Mesenchymal stem cell (in vitro differentiated cells and primary cell): ENCODE measurements at regions not wholly inside any gene's neighbourhood (a gene's known extent, or its start where the extent isn't known, plus 50 kb on each side); places are given as distances from the start of the nearest gene placed in this dataset.

Experiments used
- DNase-seq: peaks from one replicate; pipeline ENCODE4 v3.0.0-alpha.2; 2013
- H2AFZ ChIP-seq: one replicate; pipeline ENCODE4 v1.6.1; 2013; ENCODE audit warnings: low read depth, mild to moderate bottlenecking, control low read depth, inconsistent platforms, low read length, moderate library complexity
- H2AK5ac ChIP-seq: 2 replicates; pipeline ENCODE4 v1.6.1; 2013; ENCODE audit warnings: low read length, moderate library complexity, mild to moderate bottlenecking, inconsistent platforms; ENCODE audit not compliant: severe bottlenecking
- H2BK120ac ChIP-seq: one replicate; pipeline ENCODE4 v1.6.1; 2013; ENCODE audit warnings: low read depth, mild to moderate bottlenecking, inconsistent platforms, low read length, moderate library complexity
- H2BK12ac ChIP-seq, 2 experiments: one replicate each; pipeline ENCODE4 v1.6.1; 2013; ENCODE audit warnings: inconsistent platforms in 2 of 2, low read length in 2 of 2, mild to moderate bottlenecking in 2 of 2, moderate library complexity in 2 of 2, control low read depth in 1 of 2
- H2BK15ac ChIP-seq: one replicate; pipeline ENCODE4 v1.6.1; 2013; ENCODE audit warnings: mild to moderate bottlenecking, low read depth, inconsistent platforms; ENCODE audit not compliant: poor library complexity, severe bottlenecking
- H2BK5ac ChIP-seq: 2 replicates; pipeline ENCODE4 v1.6.1; 2013; ENCODE audit warnings: low read depth, mild to moderate bottlenecking, low read length, control low read depth, inconsistent platforms; ENCODE audit not compliant: poor library complexity, severe bottlenecking
- H3K14ac ChIP-seq, 2 experiments: one replicate each; pipeline ENCODE4 v1.6.1; 2013; ENCODE audit warnings: inconsistent platforms in 2 of 2, low read length in 2 of 2, control low read depth in 1 of 2, mild to moderate bottlenecking in 1 of 2, moderate library complexity in 1 of 2
- H3K18ac ChIP-seq, 2 experiments: one replicate each; pipeline ENCODE4 v1.6.1; 2013; ENCODE audit warnings: inconsistent platforms in 2 of 2, low read length in 2 of 2, control low read depth in 1 of 2, low read depth in 1 of 2, mild to moderate bottlenecking in 1 of 2
- H3K23ac ChIP-seq, 2 experiments: one replicate each; pipeline ENCODE4 v1.6.1; 2013; ENCODE audit warnings: inconsistent platforms in 2 of 2, low read length in 2 of 2, mild to moderate bottlenecking in 2 of 2, moderate library complexity in 2 of 2, control low read depth in 1 of 2
- H3K27ac ChIP-seq: 2 replicates; pipeline ENCODE4 v1.5.1; 2013; ENCODE audit warnings: mild to moderate bottlenecking, moderate library complexity, low read length, control low read depth, inconsistent platforms; ENCODE audit not compliant: poor library complexity, severe bottlenecking
- H3K27me3 ChIP-seq, 2 experiments: 2 replicates each; pipeline versions ENCODE4 v1.6.1 to v1.7.0; 2013; ENCODE audit warnings: low read length in 2 of 2, mild to moderate bottlenecking in 2 of 2, moderate library complexity in 2 of 2, control low read depth in 1 of 2, inconsistent platforms in 1 of 2; ENCODE audit not compliant: control insufficient read depth in 1 of 2, insufficient read depth in 1 of 2
- H3K36me3 ChIP-seq, 2 experiments: 2 replicates each; pipeline versions ENCODE4 v1.6.1 to v1.7.0; 2013; ENCODE audit warnings: low read length in 2 of 2, control low read depth in 1 of 2, inconsistent platforms in 1 of 2, low read depth in 1 of 2, mild to moderate bottlenecking in 1 of 2; ENCODE audit not compliant: insufficient read depth in 2 of 2, control insufficient read depth in 1 of 2
- H3K4ac ChIP-seq, 2 experiments: one replicate each; pipeline ENCODE4 v1.6.1; 2013; ENCODE audit warnings: inconsistent platforms in 2 of 2, low read length in 2 of 2, mild to moderate bottlenecking in 2 of 2, moderate library complexity in 2 of 2, control low read depth in 1 of 2, low read depth in 1 of 2
- H3K4me1 ChIP-seq: 2 replicates; pipeline ENCODE4 v1.6.1; 2013; ENCODE audit warnings: low read depth, low read length, control low read depth; ENCODE audit not compliant: control insufficient read depth, insufficient read depth
- H3K4me2 ChIP-seq: 2 replicates; pipeline ENCODE4 v1.6.1; 2013; ENCODE audit warnings: low read length, mild to moderate bottlenecking, inconsistent platforms; ENCODE audit not compliant: poor library complexity, severe bottlenecking
- H3K4me3 ChIP-seq, 2 experiments: 2 replicates each; pipeline versions ENCODE4 v1.5.1 to v1.7.0; 2013; ENCODE audit warnings: low read length in 2 of 2, mild to moderate bottlenecking in 2 of 2, control low read depth in 1 of 2, low read depth in 1 of 2; ENCODE audit not compliant: insufficient read depth in 1 of 2
- H3K79me1 ChIP-seq: replicated peaks from 2 replicates; pipeline ENCODE4 v1.6.1; 2013; ENCODE audit warnings: mild to moderate bottlenecking, control low read depth, low read length, inconsistent platforms; ENCODE audit not compliant: poor library complexity, severe bottlenecking
- H3K9ac ChIP-seq: 2 replicates; pipeline ENCODE4 v1.7.0; 2013; ENCODE audit warnings: mild to moderate bottlenecking, low read length, moderate library complexity
- H3K9me3 ChIP-seq: 2 replicates; pipeline ENCODE4 v1.7.0; 2013; ENCODE audit warnings: mild to moderate bottlenecking, low read length; ENCODE audit not compliant: control insufficient read depth
- H4K8ac ChIP-seq: one replicate; pipeline ENCODE4 v1.6.1; 2013; ENCODE audit warnings: inconsistent platforms, mild to moderate bottlenecking, low read length, moderate library complexity
- H4K91ac ChIP-seq: one replicate; pipeline ENCODE4 v1.6.1; 2013; ENCODE audit warnings: mild to moderate bottlenecking, low read length, inconsistent platforms
- WGBS: methylation state at CpG from one replicate; pipeline ENCODE4 v1.1.7; 2013; ENCODE audit warnings: mixed read lengths; 5-methylcytosine and 5-hydroxymethylcytosine counted together

GRCh38 chr18:29313312-29313711 lies 1136.4 kb upstream of the CDH2 start:
- Histone ChIP-seq H3K4me3 (no peak overlapping the region), H3K4me2 (no peak overlapping the region), H2AK5ac (no peak overlapping the region), H2BK5ac (no peak overlapping the region), H3K4me1 (no peaks in the 10 kb centered on the region), H3K9me3 (no peaks in the 10 kb centered on the region), H3K36me3 (no peaks in the 10 kb centered on the region), H2BK15ac (no peak overlapping the region), H2BK12ac (no peak overlapping the region), H2AFZ (no peak overlapping the region), H4K91ac (no peak overlapping the region), H3K27me3 (no peaks in the 10 kb centered on the region), H3K4ac (no peak overlapping the region), H2BK120ac (no peak overlapping the region), H4K8ac (no peak overlapping the region), H3K14ac (no peak overlapping the region), H3K9ac (no peak overlapping the region), H3K79me1 (no peaks in the 10 kb centered on the region), H3K18ac (no peak overlapping the region), H3K23ac (no peak overlapping the region), H3K27ac (no peak overlapping the region)
- DNase-seq: no peak
- WGBS: no CpG with 5 or more reads among the region's 1 CpG

DNA sequence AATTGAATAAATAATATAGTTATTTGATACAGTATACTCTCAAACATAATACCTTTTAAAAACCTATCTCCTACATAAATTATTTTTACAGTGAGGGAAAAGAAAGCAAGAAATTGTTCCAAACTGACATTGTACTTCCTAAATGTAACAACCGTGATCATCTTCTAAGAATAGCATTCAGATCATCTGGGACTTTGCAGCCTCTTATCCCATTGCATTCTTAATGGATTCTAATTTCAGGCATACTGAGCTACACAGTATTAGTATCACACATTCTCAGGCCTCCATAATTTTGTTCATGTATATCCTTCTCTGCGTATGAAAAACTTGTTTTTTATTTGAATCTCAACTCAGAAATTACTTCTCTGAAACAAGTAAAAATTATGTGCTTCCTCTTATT lies 1134.7 kb upstream of the CDH2 start:
- Histone ChIP-seq H3K9me3 (no peaks in the 10 kb centered on the region), H2BK12ac (no peak overlapping the region), H3K79me1 (no peaks in the 10 kb centered on the region), H3K4me3 (no peak overlapping the region), H4K91ac (no peak overlapping the region), H2AK5ac (no peak overlapping the region), H3K4ac (no peak overlapping the region), H3K4me2 (no peak overlapping the region), H3K14ac (no peak overlapping the region), H3K4me1 (no peaks in the 10 kb centered on the region), H3K18ac (no peak overlapping the region), H2BK5ac (no peak overlapping the region), H3K23ac (no peak overlapping the region), H3K27me3 (no peaks in the 10 kb centered on the region), H2BK15ac (no peak overlapping the region), H3K27ac (no peak overlapping the region), H3K9ac (no peak overlapping the region), H4K8ac (no peak overlapping the region), H2AFZ (no peak overlapping the region), H3K36me3 (no peaks in the 10 kb centered on the region), H2BK120ac (no peak overlapping the region)
- 86% methylated on average over 1 of the region's 2 CpGs for WGBS
- no peak for DNase-seq

DNA sequence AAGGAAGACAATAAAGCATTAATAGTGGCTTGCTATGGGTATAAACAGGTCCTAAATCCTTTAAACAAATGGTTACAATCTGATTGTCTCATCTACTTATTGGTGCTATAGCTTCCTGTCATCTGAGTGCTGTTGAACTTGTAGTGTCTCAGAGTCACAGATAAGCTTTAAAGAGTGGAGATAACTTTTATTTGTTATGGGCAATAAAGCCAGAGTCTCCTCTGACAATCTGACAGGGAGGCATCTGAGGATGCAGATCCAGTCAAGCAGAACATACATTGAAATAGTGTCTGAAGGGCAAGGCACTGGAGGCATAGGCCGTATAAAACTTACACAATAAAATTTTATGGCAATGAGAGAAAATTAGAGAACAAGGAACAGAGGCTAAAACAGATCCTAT lies 1132.4 kb upstream of the CDH2 start:
- no peak overlapping the region for H3K27ac ChIP-seq
- H3K9me3 ChIP-seq: no peaks in the 10 kb centered on the region
- no peaks in the 10 kb centered on the region for H3K4me1 ChIP-seq
- no peak overlapping the region for H4K91ac ChIP-seq
- no peak overlapping the region for H3K23ac ChIP-seq
- H2AFZ ChIP-seq: no peak overlapping the region
- H2AK5ac ChIP-seq: no peak overlapping the region
- no peak overlapping the region for H3K9ac ChIP-seq
- WGBS: no CpG with 5 or more reads among the region's 1 CpG
- no peak overlapping the region for H2BK12ac ChIP-seq
- no peak overlapping the region for H3K4me2 ChIP-seq
- no peak overlapping the region for H3K4me3 ChIP-seq
- H4K8ac ChIP-seq: no peak overlapping the region
- no peaks in the 10 kb centered on the region for H3K27me3 ChIP-seq
- H2BK15ac ChIP-seq: no peak overlapping the region
- no peak overlapping the region for H2BK120ac ChIP-seq
- H3K18ac ChIP-seq: no peak overlapping the region
- no peaks in the 10 kb centered on the region for H3K36me3 ChIP-seq
- H3K79me1 ChIP-seq: no peaks in the 10 kb centered on the region
- no peak overlapping the region for H3K4ac ChIP-seq
- no peak overlapping the region for H2BK5ac ChIP-seq
- H3K14ac ChIP-seq: no peak overlapping the region
- peak; percentile 6 for DNase-seq

DNA sequence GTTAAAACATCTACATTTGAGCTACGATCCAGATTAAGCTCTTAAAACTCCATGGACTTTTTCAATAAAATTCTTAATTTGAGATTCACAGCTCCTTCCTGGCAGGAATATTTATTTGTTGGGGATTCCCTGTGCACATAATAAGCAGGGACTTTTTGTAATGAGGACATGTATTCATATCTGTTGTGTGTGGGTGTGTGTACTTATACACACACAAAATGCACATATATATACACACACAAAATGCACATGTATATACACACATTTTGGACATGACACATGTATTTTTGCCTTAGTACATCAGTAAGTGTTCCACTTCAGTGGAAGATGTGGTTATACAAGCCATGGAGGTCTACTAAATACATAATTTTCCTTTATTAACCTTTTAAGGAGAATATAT lies 1131.1 kb upstream of the CDH2 start:
- no peaks in the 10 kb centered on the region for H3K27me3 ChIP-seq
- H3K27ac ChIP-seq: no peak overlapping the region
- no peak overlapping the region for H3K4me3 ChIP-seq
- no peaks in the 10 kb centered on the region for H3K79me1 ChIP-seq
- H4K8ac ChIP-seq: no peak overlapping the region
- no peak overlapping the region for H3K9ac ChIP-seq
- WGBS: no CpG with 5 or more reads among the region's 1 CpG
- no peak overlapping the region for H3K18ac ChIP-seq
- no peak for DNase-seq
- H3K9me3 ChIP-seq: no peaks in the 10 kb centered on the region
- H3K4me1 ChIP-seq: no peaks in the 10 kb centered on the region
- no peak overlapping the region for H3K23ac ChIP-seq
- no peaks in the 10 kb centered on the region for H3K36me3 ChIP-seq
- H3K14ac ChIP-seq: no peak overlapping the region
- no peak overlapping the region for H2BK120ac ChIP-seq
- no peak overlapping the region for H2BK15ac ChIP-seq
- no peak overlapping the region for H4K91ac ChIP-seq
- H2BK12ac ChIP-seq: no peak overlapping the region
- no peak overlapping the region for H3K4me2 ChIP-seq
- H2BK5ac ChIP-seq: no peak overlapping the region
- H2AFZ ChIP-seq: no peak overlapping the region
- H3K4ac ChIP-seq: no peak overlapping the region
- no peak overlapping the region for H2AK5ac ChIP-seq
